ENCODE measurements at regions not wholly inside any gene's neighbourhood (a gene's known extent, or its start where the extent isn't known, plus 50 kb on each side); places are given as distances from the start of the nearest gene placed in this dataset.

GRCh38 chr1:87937831-87938395, 609.2 kb downstream of the LMO4 start:
- DNase-seq, result no peak

DNA sequence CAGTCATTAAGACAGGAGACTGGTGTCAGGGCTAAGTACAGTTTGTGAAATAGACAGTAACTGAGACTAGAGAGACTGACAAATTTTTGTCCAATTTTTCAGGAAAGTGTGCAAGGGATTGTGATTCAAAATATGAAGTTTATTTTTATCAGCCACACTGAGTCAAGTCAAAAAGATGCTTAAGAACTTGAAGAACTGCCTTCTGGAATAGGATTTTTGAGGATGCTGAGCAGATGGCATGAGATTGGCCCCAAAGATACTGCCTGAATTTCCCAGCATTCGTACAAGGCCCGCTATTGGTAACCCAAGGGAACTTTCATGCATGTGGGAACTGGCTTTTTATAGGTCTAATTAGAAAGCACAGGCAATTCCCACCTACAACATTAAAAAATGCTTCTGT, 610.0 kb downstream of the LMO4 start:
- no peak for DNase-seq

GRCh38 chr1:87939444-87939843, 610.8 kb downstream of the LMO4 start:
- no peak for DNase-seq

DNA sequence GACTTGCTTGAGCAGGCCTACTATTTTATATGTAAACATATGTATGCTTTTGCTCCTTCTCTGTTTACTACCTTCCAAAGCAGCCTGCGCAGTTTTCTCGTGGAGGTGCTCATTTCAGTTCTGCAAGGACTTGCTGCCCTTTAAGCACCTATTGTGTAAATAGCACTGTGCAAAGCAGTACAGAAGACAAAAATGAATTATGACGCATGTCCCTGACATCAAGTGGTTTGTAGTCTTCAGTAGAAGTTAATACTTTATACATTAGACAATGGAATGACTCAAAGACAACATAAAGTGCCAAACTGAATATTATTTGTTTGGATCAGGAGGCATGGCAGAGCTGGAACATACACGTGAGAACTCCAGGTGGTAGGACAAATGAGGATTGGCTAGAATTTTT, 611.7 kb downstream of the LMO4 start:
- DNase-seq, result no peak

- no peak for DNase-seq
These were observed 612.8 kb downstream of the LMO4 start for GRCh38 chr1:87941337-87941946.

DNA sequence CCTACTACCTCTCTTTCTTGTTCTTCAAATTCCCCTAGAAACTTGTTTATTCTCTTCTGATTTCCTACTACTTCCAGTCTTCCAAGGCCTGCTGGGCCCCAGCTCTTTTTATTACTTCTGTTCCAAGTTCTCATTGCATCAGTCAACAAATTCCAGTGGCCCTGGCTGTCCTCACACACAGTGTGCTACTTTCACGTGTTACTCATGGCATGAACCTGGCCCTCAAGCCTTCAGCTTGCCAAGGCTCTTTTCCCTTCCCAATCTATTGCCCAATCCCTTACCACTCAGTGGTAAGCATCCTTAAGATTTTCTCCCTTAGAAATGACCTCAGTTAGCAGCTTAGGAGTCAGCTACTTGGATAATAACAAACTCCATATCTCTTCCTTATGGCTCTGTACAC, 613.5 kb downstream of the LMO4 start:
- no peak for DNase-seq

DNA sequence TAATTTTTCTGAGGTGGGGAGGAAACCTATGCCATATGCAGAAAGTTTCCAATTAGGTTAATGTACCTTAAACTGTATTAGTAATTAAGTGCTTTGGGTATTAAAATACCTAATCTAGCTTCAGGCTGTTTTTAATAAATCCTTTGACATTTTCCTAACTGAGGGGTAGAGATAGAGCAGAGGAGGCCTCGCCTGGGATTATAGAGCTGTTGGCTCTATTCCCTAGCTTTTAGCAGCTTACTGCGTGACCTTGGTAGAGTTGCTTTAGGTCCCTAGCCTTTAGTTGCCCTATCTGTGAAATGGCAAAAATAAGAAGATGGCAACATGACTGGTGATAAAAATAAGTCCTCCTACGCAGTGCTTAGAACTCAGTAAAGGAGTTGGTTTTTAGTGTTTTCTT, 621.0 kb downstream of the LMO4 start:
- no peak for DNase-seq

GRCh38 chr1:87950369-87950768, 621.7 kb downstream of the LMO4 start:
- DNase-seq, result no peak

DNA sequence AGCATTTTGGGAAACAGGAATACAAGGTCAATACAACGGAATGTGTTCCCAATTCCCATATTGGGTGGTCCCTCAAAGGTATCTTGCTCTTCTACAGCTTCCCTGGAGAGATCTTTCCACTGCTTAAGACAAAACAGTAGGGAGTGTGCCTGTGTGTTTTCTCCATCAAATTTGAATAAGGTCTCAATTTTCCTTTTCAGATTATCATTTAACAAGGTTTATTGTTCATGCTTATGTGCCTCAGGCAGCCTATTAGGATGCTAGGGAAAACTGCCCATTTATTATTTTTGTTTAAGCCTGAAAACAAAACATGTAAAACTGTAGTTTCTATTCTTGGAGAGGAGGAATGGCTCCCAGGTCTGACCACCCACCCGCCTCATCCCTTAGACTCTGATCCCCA, 622.7 kb downstream of the LMO4 start:
- no peak for DNase-seq

GRCh38 chr1:87951852-87952251, 623.2 kb downstream of the LMO4 start:
- DNase-seq, result no peak

DNA sequence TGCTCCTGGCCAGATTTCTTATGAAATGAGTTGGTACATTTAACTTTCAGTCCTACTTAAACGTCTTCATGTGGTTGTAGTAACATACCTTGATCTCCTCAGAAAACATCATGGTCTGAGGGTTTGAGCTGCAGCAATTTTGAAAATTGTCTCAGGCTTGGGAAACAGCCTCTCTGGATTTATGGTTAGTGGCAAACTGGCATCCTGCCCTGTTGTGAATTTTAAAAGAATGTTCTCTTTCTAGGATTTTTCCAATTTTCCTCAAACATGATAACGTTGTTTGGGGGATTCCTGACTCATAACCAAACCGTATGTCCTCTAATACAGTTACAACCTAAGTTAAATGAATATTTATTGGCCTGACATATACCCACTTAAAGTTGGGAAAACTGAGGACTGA, 624.4 kb downstream of the LMO4 start:
- DNase-seq, result no peak

GRCh38 chr1:87953732-87954344, 625.2 kb downstream of the LMO4 start:
- DNase-seq, result peak; percentile 75

DNA sequence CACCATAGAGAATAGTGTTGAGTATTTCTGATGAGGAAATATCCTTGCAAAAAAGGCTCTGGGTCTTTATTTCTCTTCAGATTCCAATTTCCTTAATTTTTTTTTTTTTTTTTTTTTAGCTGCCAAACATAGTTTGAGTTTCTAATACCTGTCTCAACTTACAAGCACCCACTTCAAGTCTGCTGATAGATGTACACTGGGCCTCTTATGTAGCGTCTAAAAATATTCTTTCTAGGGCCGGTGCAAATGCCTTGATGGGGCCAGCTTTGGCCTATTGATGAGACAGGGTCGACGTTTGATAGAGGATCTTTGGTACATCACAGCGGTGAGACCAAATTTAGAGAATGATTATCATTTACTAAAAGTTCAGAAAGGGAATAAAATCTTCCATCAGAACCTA, 626.4 kb downstream of the LMO4 start:
- no peak for DNase-seq

GRCh38 chr1:87956072-87956471, 627.4 kb downstream of the LMO4 start:
- DNase-seq, result peak; percentile 75

DNA sequence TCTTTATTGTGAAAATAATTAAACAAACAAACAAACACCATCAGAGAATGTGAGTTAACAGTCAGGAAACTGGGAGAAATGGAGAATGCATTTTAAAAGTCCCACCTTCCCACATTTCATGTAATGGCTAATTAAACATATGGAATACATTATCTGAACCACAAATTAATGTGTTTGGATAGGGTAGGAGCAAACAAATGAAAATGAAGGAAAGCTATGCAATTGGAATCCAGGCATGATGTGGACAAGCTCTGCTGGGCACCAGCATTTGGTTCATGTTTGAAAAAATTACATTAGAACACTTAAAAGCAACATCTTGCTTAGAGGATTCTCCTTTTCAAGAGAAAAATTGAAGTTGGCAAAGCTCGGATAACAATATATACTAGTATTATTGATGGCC, 628.1 kb downstream of the LMO4 start:
- DNase-seq, result no peak

DNA sequence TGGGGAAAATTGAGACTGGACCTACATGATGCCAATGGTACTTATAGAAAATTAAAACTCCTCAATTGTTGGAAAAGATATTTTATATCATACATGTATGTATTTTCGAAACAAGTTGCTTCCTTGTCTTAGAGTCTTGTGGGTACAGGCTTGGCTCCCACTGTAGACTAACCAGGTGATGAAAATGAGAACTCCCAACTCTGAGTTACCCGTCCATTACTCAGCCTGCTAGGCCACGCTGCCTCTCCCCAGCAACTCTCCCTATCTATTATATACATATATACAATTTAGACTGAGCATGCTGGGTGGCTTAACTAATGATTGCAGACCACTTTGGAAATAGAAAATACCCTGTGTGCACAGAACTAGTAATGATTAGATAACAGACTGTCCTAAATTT, 628.7 kb downstream of the LMO4 start:
- DNase-seq, result no peak

DNA sequence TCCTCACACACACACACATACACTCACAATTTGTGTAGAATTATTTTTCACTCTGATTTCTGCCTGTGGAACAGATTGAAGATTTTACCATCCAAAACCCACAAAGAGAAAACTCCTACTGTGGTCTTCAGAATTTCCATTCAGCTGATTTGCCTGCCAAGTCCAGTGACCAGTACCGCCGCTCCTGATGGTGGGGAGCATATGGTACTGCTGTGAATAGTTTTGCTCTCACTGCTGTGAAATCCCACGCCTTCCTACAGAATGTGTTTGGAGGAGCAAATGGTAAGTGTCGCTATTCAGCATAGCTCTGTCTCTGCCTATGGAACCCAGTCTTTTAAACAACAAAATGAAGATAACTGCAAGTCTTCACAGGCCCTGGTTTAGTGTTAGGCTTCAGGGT, 629.5 kb downstream of the LMO4 start:
- no peak for DNase-seq

DNA sequence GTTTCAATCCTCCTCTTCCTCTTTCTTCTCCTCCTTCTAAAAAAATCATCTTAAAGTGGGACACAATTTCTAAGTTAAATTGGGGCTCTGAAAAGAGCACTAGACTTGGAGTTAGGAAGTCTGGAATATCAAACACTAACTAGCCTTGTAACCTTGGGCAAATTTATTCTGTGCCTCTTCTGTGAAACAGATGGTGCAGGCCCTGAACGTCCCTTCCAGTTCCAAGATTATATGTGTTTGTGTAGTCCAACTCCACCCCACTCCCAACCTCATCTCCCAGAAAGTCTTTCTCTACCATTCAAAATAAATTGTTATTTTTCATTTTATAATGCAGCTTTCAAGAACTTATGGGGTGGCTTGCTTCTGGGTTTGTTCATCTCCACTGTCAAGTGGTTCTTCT, 630.0 kb downstream of the LMO4 start:
- DNase-seq, result no peak

DNA sequence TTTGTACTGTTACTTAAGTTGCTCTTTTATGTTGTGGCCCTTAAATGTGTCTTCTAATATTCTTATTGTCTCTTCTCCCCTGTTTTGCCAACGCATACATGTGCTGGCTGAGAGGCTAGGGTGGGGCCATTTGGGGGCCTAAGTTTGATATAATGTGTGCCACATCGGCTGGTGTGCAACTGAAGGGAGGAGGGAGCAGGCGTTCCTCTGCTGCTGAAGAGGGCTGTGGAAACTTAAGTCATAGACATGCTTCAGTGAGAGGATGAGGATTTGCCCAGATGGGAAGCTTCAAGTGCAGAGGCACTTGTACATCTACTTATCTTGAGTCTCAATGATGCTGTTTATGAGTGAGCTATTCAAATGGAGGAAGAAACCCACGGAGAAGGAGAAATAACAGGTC, 630.6 kb downstream of the LMO4 start:
- no peak for DNase-seq

DNA sequence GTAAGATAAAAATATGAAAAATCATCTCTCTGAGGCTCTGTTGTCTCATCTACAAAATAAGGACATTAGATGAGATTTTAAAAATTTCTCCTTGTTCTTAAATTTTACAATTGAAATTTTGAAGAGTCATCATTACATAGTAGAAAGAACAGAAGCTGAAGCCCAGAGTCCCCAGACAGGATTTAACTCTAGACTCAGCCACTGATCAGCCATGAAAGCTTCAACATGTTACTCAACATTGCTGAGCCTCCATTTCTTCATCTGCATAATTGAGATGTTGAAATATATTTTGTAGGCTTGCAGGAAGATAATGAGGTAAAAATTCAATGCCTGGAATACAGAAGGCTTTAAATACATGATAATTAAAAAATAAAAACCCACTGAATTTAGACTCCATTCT, 633.3 kb downstream of the LMO4 start:
- DNase-seq, result no peak

- no peak for DNase-seq
These were observed 634.9 kb downstream of the LMO4 start for GRCh38 chr1:87963556-87963955.

- DNase-seq, result no peak
These were observed 636.5 kb downstream of the LMO4 start for GRCh38 chr1:87965193-87965592.

DNA sequence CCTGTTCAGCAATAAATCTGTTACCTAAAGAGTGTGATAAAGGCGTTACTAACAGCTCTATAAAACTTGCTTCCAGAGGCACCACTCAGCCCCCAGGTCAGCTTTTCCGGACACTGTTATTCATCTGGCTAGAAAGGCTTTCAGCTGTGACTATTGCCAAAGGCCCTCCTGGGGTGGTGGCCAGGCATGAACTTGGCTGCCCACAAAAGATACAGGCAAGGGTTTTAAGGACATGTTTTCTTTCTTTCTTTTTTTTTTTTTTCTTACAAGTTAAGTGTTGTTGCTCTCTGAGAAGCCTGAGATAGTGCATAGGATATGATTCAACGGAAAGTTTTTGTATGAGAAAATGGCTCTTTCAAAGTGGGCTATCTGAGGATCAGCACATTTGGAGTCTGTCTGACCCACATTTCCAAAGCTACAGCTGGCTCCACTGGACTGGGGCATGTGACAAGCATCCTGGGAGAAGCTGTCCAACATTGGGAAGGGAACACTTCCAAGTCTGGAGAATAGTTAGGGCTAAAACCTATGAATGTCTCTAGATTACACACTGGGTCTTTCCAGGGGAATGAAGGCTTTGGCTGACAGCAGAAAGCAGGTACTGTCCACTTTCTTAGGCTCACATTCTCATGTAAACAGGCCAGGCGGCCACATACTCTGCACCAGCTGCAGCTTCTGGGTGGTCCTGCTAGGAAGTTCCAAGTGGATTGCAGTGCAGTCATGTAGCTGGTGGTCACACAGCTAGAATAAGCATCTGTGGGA, 639.7 kb downstream of the LMO4 start:
- DNase-seq, result peak; percentile 74

- DNase-seq, result no peak
These were observed 640.4 kb downstream of the LMO4 start for GRCh38 chr1:87969040-87969439.
